ENCODE measurements at regions not wholly inside any gene's neighbourhood (a gene's known extent, or its start where the extent isn't known, plus 50 kb on each side); places are given as distances from the start of the nearest gene placed in this dataset.

GRCh38 chr15:46275701-46276100, 640.9 kb downstream of the SQOR start:
- RAD21 ChIA-PET (ENCODE audit: low non-redundant PET in 1 of 2, low total read pairs in 2 of 2, uncharacterized antibody in 2 of 2, unreplicated experiment in 2 of 2), result no interaction called here

More at GRCh38 chr15:46275701-46276100, 640.9 kb downstream of the SQOR start:
- Histone ChIP-seq H2AFZ (ENCODE audit: low read depth, low read length, poor library complexity, severe bottlenecking) (no peak overlapping the region), H3K9me2 (ENCODE audit: insufficient read depth) (no peaks in the 10 kb centered on the region), H3K27ac (ENCODE audit: low read depth, low read length) (no peak overlapping the region), H3K27me3 (ENCODE audit: insufficient read depth, low read length) (no peaks in the 10 kb centered on the region), H4K20me1 (ENCODE audit: insufficient read depth) (no peaks in the 10 kb centered on the region), H3K36me3 (ENCODE audit: control insufficient read depth in 1 of 2, insufficient read depth in 2 of 2, low read length in 2 of 2) (no peaks in the 10 kb centered on the region), H3K4me2 (ENCODE audit: low read length) (no peak overlapping the region), H3K4me3 (replicated peaks in 1 of 2; ENCODE audit: low read depth in 1 of 2, low read length in 2 of 2) (no peak overlapping the region), H3K9me3 (ENCODE audit: control insufficient read depth in 1 of 2, insufficient read depth in 1 of 2, low read depth in 1 of 2, low read length in 2 of 2) (peaks cover 10 to 37% of the 10 kb centered on the region in 2 experiments; a peak in 2 of 4 replicates), H3K79me2 (ENCODE audit: insufficient read depth, low read length) (no peaks in the 10 kb centered on the region), H3K4me1 (ENCODE audit: control insufficient read depth in 1 of 2, insufficient read depth in 2 of 2, low read length in 2 of 2) (no peaks in the 10 kb centered on the region), H3K9ac (ENCODE audit: low read length) (no peak overlapping the region)
- DNase-seq (ENCODE audit: low read depth, low spot score) (no peak), ATAC-seq (no peak)
- ChIA-PET CTCF (no interaction called here), POLR2A (no interaction called here)
- TF ChIP-seq ELF1 (IDR thresholded peaks at IDR 0.05; ENCODE audit: borderline replicate concordance, low read depth), result no peak
- no peak for TF ChIP-seq CTCF (IDR thresholded peaks at IDR 0.05 in 2 of 3, conservative IDR thresholded peaks at IDR 0.05 in 1 of 3; ENCODE audit: borderline replicate concordance in 1 of 3, insufficient read depth in 1 of 3, low read depth in 2 of 3, low read length in 2 of 3)
- TF ChIP-seq MAX (IDR thresholded peaks at IDR 0.05), result no peak
- no peak for TF ChIP-seq EGR1 (IDR thresholded peaks at IDR 0.05; ENCODE audit: low read depth)
- no peak for TF ChIP-seq JUND (IDR thresholded peaks at IDR 0.05)
- no peak for TF ChIP-seq POLR2AphosphoS5 (IDR thresholded peaks at IDR 0.05; ENCODE audit: low read depth, low read length)
- no TSS peak for BruUV-seq (replicated peaks)
- intact Hi-C loops (cut with micrococcal nuclease), result no loop called here

Measured in HCT116 (cell line).